ENCODE measurements at regions not wholly inside any gene's neighbourhood (a gene's known extent, or its start where the extent isn't known, plus 50 kb on each side); places are given as distances from the start of the nearest gene placed in this dataset.

GRCh38 chr6:163672710-163673109 lies 258.2 kb downstream of the QKI start:
- Histone ChIP-seq H3K27ac (ENCODE audit: insufficient read depth, low read depth, low read length, poor library complexity, severe bottlenecking) (no peak overlapping the region), H3K36me3 (ENCODE audit: control insufficient read depth, insufficient read depth, low read length) (no peaks in the 10 kb centered on the region), H3K4me3 (ENCODE audit: insufficient read depth, low read depth, low read length) (no peak overlapping the region), H3K27me3 (ENCODE audit: control insufficient read depth, insufficient read depth, low read length, poor library complexity, severe bottlenecking) (no peaks in the 10 kb centered on the region), H3K4me1 (ENCODE audit: control insufficient read depth, insufficient read depth, low read length) (peaks cover 3% of the 10 kb centered on the region), H3K9me3 (ENCODE audit: control insufficient read depth, low read length) (no peaks in the 10 kb centered on the region)
- 91 to 93% methylated on average over 3 of the region's 3 CpGs for WGBS, 2 experiments

DNA sequence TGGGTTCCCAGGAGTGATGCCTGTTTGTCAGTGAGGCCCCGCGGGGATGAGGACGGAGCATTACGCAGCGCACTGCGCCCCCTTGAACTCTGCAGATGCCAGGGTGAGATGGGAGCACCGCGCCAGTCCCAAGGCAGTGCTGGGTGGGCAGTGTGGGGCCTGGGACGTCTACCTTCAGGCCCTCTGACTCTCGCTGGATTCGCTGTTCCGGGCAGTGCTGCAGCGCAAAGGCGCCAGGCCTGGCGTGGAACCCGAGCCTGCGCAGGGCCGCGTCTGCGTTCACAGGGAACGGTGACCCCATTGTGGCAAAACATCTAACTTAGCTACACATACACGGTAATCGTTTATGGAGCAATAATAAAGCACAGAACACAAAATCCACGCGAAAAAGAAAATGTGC lies 257.3 kb downstream of the QKI start:
- WGBS, 2 experiments, result 96 to 97% methylated on average over 25 of the region's 25 CpGs

GRCh38 chr6:163671355-163671754 lies 256.8 kb downstream of the QKI start:
- WGBS, 2 experiments, result 96% methylated on average over 19 of the region's 19 CpGs
- Histone ChIP-seq H3K27me3 (ENCODE audit: control insufficient read depth, insufficient read depth, low read length, poor library complexity, severe bottlenecking) (no peaks in the 10 kb centered on the region), H3K27ac (ENCODE audit: insufficient read depth, low read depth, low read length, poor library complexity, severe bottlenecking) (no peak overlapping the region), H3K36me3 (ENCODE audit: control insufficient read depth, insufficient read depth, low read length) (no peaks in the 10 kb centered on the region), H3K4me3 (ENCODE audit: insufficient read depth, low read depth, low read length) (no peak overlapping the region), H3K4me1 (ENCODE audit: control insufficient read depth, insufficient read depth, low read length) (peaks cover 3% of the 10 kb centered on the region), H3K9me3 (ENCODE audit: control insufficient read depth, low read length) (no peaks in the 10 kb centered on the region)

More for the DNA sequence above, 257.3 kb downstream of the QKI start:
- peaks cover 3% of the 10 kb centered on the region for H3K4me1 ChIP-seq (ENCODE audit: control insufficient read depth, insufficient read depth, low read length)
- H3K9me3 ChIP-seq (ENCODE audit: control insufficient read depth, low read length), result no peaks in the 10 kb centered on the region
- no peaks in the 10 kb centered on the region for H3K27me3 ChIP-seq (ENCODE audit: control insufficient read depth, insufficient read depth, low read length, poor library complexity, severe bottlenecking)
- H3K4me3 ChIP-seq (ENCODE audit: insufficient read depth, low read depth, low read length), result no peak overlapping the region
- H3K27ac ChIP-seq (ENCODE audit: insufficient read depth, low read depth, low read length, poor library complexity, severe bottlenecking), result no peak overlapping the region
- H3K36me3 ChIP-seq (ENCODE audit: control insufficient read depth, insufficient read depth, low read length), result no peaks in the 10 kb centered on the region

DNA sequence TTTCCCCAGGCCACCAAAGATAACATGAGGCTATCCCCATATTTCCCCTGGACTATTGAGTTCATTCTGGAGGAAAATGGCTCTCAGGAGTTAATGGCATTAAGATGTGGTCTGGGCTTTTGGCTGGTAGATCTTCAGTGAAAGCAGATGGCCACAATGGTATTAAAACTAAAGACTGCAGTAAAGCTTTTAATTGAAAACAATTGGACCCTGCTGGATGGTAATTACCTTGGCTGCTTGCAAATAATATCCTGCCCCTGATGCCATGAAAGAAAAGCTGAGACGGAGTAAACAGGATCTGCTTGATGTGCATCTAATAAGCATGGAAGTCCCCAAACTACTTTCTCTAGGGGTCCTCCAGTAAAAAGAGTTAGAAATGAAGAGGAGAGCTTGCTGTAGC lies 255.8 kb downstream of the QKI start:
- Histone ChIP-seq H3K9me3 (ENCODE audit: control insufficient read depth, low read length) (no peaks in the 10 kb centered on the region), H3K4me1 (ENCODE audit: control insufficient read depth, insufficient read depth, low read length) (peaks cover 3% of the 10 kb centered on the region), H3K36me3 (ENCODE audit: control insufficient read depth, insufficient read depth, low read length) (no peaks in the 10 kb centered on the region), H3K4me3 (ENCODE audit: insufficient read depth, low read depth, low read length) (no peak overlapping the region), H3K27ac (ENCODE audit: insufficient read depth, low read depth, low read length, poor library complexity, severe bottlenecking) (no peak overlapping the region), H3K27me3 (ENCODE audit: control insufficient read depth, insufficient read depth, low read length, poor library complexity, severe bottlenecking) (no peaks in the 10 kb centered on the region)
- 63 to 64% methylated on average over 1 of the region's 1 CpG for WGBS, 2 experiments

GRCh38 chr6:163668061-163668426 lies 253.5 kb downstream of the QKI start:
- H3K4me3 ChIP-seq (ENCODE audit: insufficient read depth, low read depth, low read length), result no peak overlapping the region
- H3K36me3 ChIP-seq (ENCODE audit: control insufficient read depth, insufficient read depth, low read length), result no peaks in the 10 kb centered on the region
- no peak overlapping the region for H3K27ac ChIP-seq (ENCODE audit: insufficient read depth, low read depth, low read length, poor library complexity, severe bottlenecking)
- WGBS, 2 experiments, result 93 to 97% methylated on average over 4 of the region's 4 CpGs
- peaks cover 3% of the 10 kb centered on the region for H3K4me1 ChIP-seq (ENCODE audit: control insufficient read depth, insufficient read depth, low read length)
- no peaks in the 10 kb centered on the region for H3K9me3 ChIP-seq (ENCODE audit: control insufficient read depth, low read length)
- H3K27me3 ChIP-seq (ENCODE audit: control insufficient read depth, insufficient read depth, low read length, poor library complexity, severe bottlenecking), result no peaks in the 10 kb centered on the region

- Histone ChIP-seq H3K9me3 (ENCODE audit: control insufficient read depth, low read length) (no peaks in the 10 kb centered on the region), H3K4me3 (ENCODE audit: insufficient read depth, low read depth, low read length) (no peak overlapping the region), H3K27ac (ENCODE audit: insufficient read depth, low read depth, low read length, poor library complexity, severe bottlenecking) (no peak overlapping the region), H3K27me3 (ENCODE audit: control insufficient read depth, insufficient read depth, low read length, poor library complexity, severe bottlenecking) (no peaks in the 10 kb centered on the region), H3K4me1 (ENCODE audit: control insufficient read depth, insufficient read depth, low read length) (peaks cover 3% of the 10 kb centered on the region), H3K36me3 (ENCODE audit: control insufficient read depth, insufficient read depth, low read length) (no peaks in the 10 kb centered on the region)
- 90 to 93% methylated on average over 13 of the region's 13 CpGs for WGBS, 2 experiments
Observed at GRCh38 chr6:163667372-163668060, 253.0 kb downstream of the QKI start.

DNA sequence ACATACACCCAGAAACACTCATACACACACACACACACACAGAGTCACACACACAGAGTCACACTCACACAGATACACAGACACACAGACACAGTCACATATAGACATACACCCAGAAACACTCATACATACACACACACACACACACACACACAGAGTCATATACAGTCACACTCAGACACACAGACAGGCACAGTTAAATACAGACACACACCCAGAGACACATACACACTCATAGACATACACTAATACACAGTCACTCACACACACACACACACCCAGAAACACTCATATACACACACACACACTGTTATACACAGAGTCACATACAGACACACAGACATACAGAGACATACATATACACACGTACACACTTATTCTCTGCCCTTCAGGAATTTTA lies 250.9 kb downstream of the QKI start:
- Histone ChIP-seq H3K27me3 (ENCODE audit: control insufficient read depth, insufficient read depth, low read length, poor library complexity, severe bottlenecking) (no peaks in the 10 kb centered on the region), H3K4me3 (ENCODE audit: insufficient read depth, low read depth, low read length) (no peak overlapping the region), H3K36me3 (ENCODE audit: control insufficient read depth, insufficient read depth, low read length) (no peaks in the 10 kb centered on the region), H3K4me1 (ENCODE audit: control insufficient read depth, insufficient read depth, low read length) (peaks cover 4% of the 10 kb centered on the region), H3K27ac (ENCODE audit: insufficient read depth, low read depth, low read length, poor library complexity, severe bottlenecking) (no peak overlapping the region), H3K9me3 (ENCODE audit: control insufficient read depth, low read length) (no peaks in the 10 kb centered on the region)
- 93 to 94% methylated on average over 1 of the region's 1 CpG for WGBS, 2 experiments

DNA sequence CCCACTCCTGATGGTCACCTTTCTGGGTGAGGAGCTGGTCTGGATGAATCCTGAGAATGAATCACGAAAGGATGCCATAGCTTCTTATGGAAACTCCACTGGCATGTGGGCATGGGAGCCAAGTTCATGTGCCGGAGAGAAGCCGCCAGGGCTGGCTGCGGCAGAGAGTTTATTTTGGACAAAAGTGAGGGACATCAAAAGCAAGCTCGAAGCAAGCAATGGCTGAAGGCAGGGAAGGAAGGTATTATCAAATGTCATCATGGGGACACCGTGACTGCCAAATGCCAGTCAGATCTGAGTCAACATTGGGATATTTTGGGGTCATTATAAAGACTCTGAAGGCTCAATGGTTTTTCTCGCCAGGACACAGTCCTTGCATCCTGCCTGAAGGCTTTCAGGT lies 249.1 kb downstream of the QKI start:
- Histone ChIP-seq H3K36me3 (ENCODE audit: control insufficient read depth, insufficient read depth, low read length) (no peaks in the 10 kb centered on the region), H3K27ac (ENCODE audit: insufficient read depth, low read depth, low read length, poor library complexity, severe bottlenecking) (no peak overlapping the region), H3K27me3 (ENCODE audit: control insufficient read depth, insufficient read depth, low read length, poor library complexity, severe bottlenecking) (no peaks in the 10 kb centered on the region), H3K9me3 (ENCODE audit: control insufficient read depth, low read length) (no peaks in the 10 kb centered on the region), H3K4me1 (ENCODE audit: control insufficient read depth, insufficient read depth, low read length) (peaks cover 3% of the 10 kb centered on the region), H3K4me3 (ENCODE audit: insufficient read depth, low read depth, low read length) (no peak overlapping the region)
- 89 to 92% methylated on average over 7 of the region's 7 CpGs for WGBS, 2 experiments

GRCh38 chr6:163662604-163663225 lies 248.2 kb downstream of the QKI start:
- H3K4me1 ChIP-seq (ENCODE audit: control insufficient read depth, insufficient read depth, low read length), result peaks cover 3% of the 10 kb centered on the region
- H3K36me3 ChIP-seq (ENCODE audit: control insufficient read depth, insufficient read depth, low read length), result no peaks in the 10 kb centered on the region
- 93 to 94% methylated on average over 16 of the region's 16 CpGs for WGBS, 2 experiments
- H3K27me3 ChIP-seq (ENCODE audit: control insufficient read depth, insufficient read depth, low read length, poor library complexity, severe bottlenecking), result no peaks in the 10 kb centered on the region
- no peak overlapping the region for H3K4me3 ChIP-seq (ENCODE audit: insufficient read depth, low read depth, low read length)
- no peaks in the 10 kb centered on the region for H3K9me3 ChIP-seq (ENCODE audit: control insufficient read depth, low read length)
- no peak overlapping the region for H3K27ac ChIP-seq (ENCODE audit: insufficient read depth, low read depth, low read length, poor library complexity, severe bottlenecking)

- no peaks in the 10 kb centered on the region for H3K36me3 ChIP-seq (ENCODE audit: control insufficient read depth, insufficient read depth, low read length)
- WGBS, 2 experiments, result 55 to 73% methylated on average over 1 of the region's 1 CpG
- H3K4me1 ChIP-seq (ENCODE audit: control insufficient read depth, insufficient read depth, low read length), result peaks cover 3% of the 10 kb centered on the region
- no peaks in the 10 kb centered on the region for H3K27me3 ChIP-seq (ENCODE audit: control insufficient read depth, insufficient read depth, low read length, poor library complexity, severe bottlenecking)
- H3K4me3 ChIP-seq (ENCODE audit: insufficient read depth, low read depth, low read length), result no peak overlapping the region
- no peak overlapping the region for H3K27ac ChIP-seq (ENCODE audit: insufficient read depth, low read depth, low read length, poor library complexity, severe bottlenecking)
- H3K9me3 ChIP-seq (ENCODE audit: control insufficient read depth, low read length), result no peaks in the 10 kb centered on the region
Observed at GRCh38 chr6:163661272-163661671, 246.8 kb downstream of the QKI start.
